H1 (cell line): ENCODE measurements at regions not wholly inside any gene's neighbourhood (a gene's known extent, or its start where the extent isn't known, plus 50 kb on each side); places are given as distances from the start of the nearest gene placed in this dataset.

ENCODE experiments used
- CTCF ChIA-PET: fragments of 300-600 bp; sonication (Branson Sonifier 250); formaldehyde crosslinking; loops from one replicate; lab custom pipeline; 2021; ENCODE audit not compliant: partially characterized antibody; lab: Charles Lee
- POLR2A ChIA-PET: fragments of 300-600 bp; sonication (Branson Sonifier 250); formaldehyde crosslinking; loops from one replicate; lab custom pipeline; 2021; ENCODE audit warnings: inconsistent platforms; ENCODE audit not compliant: partially characterized antibody; lab: Charles Lee
- DNase-seq, 2 experiments: peaks; one replicate each; pipeline versions ENCODE4 v3.0.0 to v3.0.0-alpha.2; 2010 to 2022; ENCODE audit warnings: low spot score in 2 of 2, low read depth in 1 of 2, mixed read lengths in 1 of 2
- FAIRE-seq: peaks from 2 replicates; lab custom pipeline; 2011; peaks lifted over from hg19 to GRCh38; lab: Jason Lieb, UNC
- H2AFZ ChIP-seq: 2 replicates; pipeline ENCODE4 v1.8.1; 2012; ENCODE audit warnings: low read length, inconsistent platforms
- H2AK5ac ChIP-seq: 2 replicates; pipeline ENCODE4 v1.6.1; 2013; ENCODE audit warnings: low read depth, low read length
- H2BK120ac ChIP-seq: replicated peaks from 2 replicates; pipeline ENCODE3; 2013; ENCODE audit warnings: low read depth, low read length, inconsistent platforms
- H2BK12ac ChIP-seq: 2 replicates; pipeline ENCODE4 v1.6.1; 2013; ENCODE audit warnings: low read depth, low read length
- H2BK15ac ChIP-seq: 2 replicates; pipeline ENCODE4 v1.6.1; 2013; ENCODE audit warnings: low read length
- H2BK20ac ChIP-seq: 2 replicates; pipeline ENCODE4 v1.6.1; 2013; ENCODE audit warnings: low read length
- H2BK5ac ChIP-seq: 2 replicates; pipeline ENCODE4 v1.6.1; 2013; ENCODE audit warnings: low read depth, low read length
- H3K14ac ChIP-seq: 2 replicates; pipeline ENCODE4 v1.6.1; 2013; ENCODE audit warnings: inconsistent platforms; ENCODE audit not compliant: insufficient read length
- H3K18ac ChIP-seq: 2 replicates; pipeline ENCODE4 v1.6.1; 2013; ENCODE audit warnings: low read length; ENCODE audit errors: extremely low read depth
- H3K23ac ChIP-seq: 2 replicates; pipeline ENCODE4 v1.6.1; 2013; ENCODE audit warnings: inconsistent platforms; ENCODE audit not compliant: insufficient read length
- H3K23me2 ChIP-seq: 2 replicates; pipeline ENCODE4 v1.6.1; 2013; ENCODE audit warnings: low read depth, low read length
- H3K27ac ChIP-seq: 2 replicates; pipeline ENCODE4 v1.6.1; 2011; ENCODE audit warnings: low read depth, low read length, inconsistent platforms
- H3K27me3 ChIP-seq, 4 experiments: replicated peaks in 1 of 4; 1 replicate in 1 of 4; 2 replicates in 3 of 4; pipeline versions ENCODE4 v1.6.1 to v1.8.1; 2011 to 2013; ENCODE audit warnings: low read length in 3 of 4, mild to moderate bottlenecking in 3 of 4, inconsistent platforms in 2 of 4, mixed read lengths in 2 of 4, moderate library complexity in 1 of 4; ENCODE audit not compliant: control insufficient read depth in 3 of 4, insufficient read depth in 3 of 4; ENCODE audit errors: extremely low read depth in 1 of 4
- H3K36me3 ChIP-seq, 4 experiments: 2 replicates each; pipeline versions ENCODE4 v1.6.1 to v1.8.1; 2011 to 2013; ENCODE audit warnings: mild to moderate bottlenecking in 4 of 4, low read length in 3 of 4, moderate library complexity in 2 of 4, control low read depth in 1 of 4, inconsistent platforms in 1 of 4; ENCODE audit not compliant: insufficient read depth in 4 of 4, control insufficient read depth in 2 of 4
- H3K4ac ChIP-seq: replicated peaks from 2 replicates; pipeline ENCODE3; 2013; ENCODE audit warnings: low read length, low read depth, mixed read lengths, inconsistent platforms; ENCODE audit not compliant: insufficient read length
- H3K4me1 ChIP-seq, 4 experiments: replicated peaks in 1 of 4; 1 replicate in 1 of 4; 2 replicates in 3 of 4; pipeline versions ENCODE4 v1.6.1 to v1.8.1; 2011 to 2013; ENCODE audit warnings: low read length in 3 of 4, inconsistent platforms in 2 of 4, mixed read lengths in 1 of 4; ENCODE audit not compliant: insufficient read depth in 4 of 4, control insufficient read depth in 3 of 4
- H3K4me2 ChIP-seq, 2 experiments: 2 replicates each; pipeline versions ENCODE4 v1.6.1 to v1.8.1; 2011 to 2013; ENCODE audit warnings: low read depth in 2 of 2, low read length in 2 of 2, control low read depth in 1 of 2, inconsistent platforms in 1 of 2, mild to moderate bottlenecking in 1 of 2; ENCODE audit not compliant: insufficient read depth in 1 of 2
- H3K4me3 ChIP-seq, 4 experiments: fragments of 200-600, 300-600 bp in 1 of 4; sonication (generic), shearing (Covaris generic), sonication (Bioruptor Twin) in 1 of 4; 2 replicates each; pipeline versions ENCODE4 v1.5.1 to v1.8.1; 2011 to 2016; ENCODE audit warnings: low read length in 4 of 4, low read depth in 3 of 4, control low read depth in 2 of 4, inconsistent platforms in 2 of 4, mild to moderate bottlenecking in 2 of 4, mixed read lengths in 1 of 4, moderate library complexity in 1 of 4; ENCODE audit not compliant: insufficient read depth in 2 of 4; ENCODE audit errors: extremely low read depth in 1 of 4
- H3K56ac ChIP-seq: replicated peaks from 2 replicates; pipeline ENCODE3; 2013; ENCODE audit warnings: low read depth, mild to moderate bottlenecking, mixed read lengths, low read length, inconsistent platforms; ENCODE audit not compliant: insufficient read length
- H3K79me1 ChIP-seq: 2 replicates; pipeline ENCODE4 v1.6.1; 2013; ENCODE audit warnings: low read depth, low read length, control low read depth
- H3K79me2 ChIP-seq, 2 experiments: 2 replicates each; pipeline versions ENCODE4 v1.6.1 to v1.8.1; 2012 to 2013; ENCODE audit warnings: low read length in 2 of 2, mild to moderate bottlenecking in 2 of 2, inconsistent platforms in 1 of 2; ENCODE audit not compliant: insufficient read depth in 2 of 2, control insufficient read depth in 1 of 2
- H3K9ac ChIP-seq, 4 experiments: replicated peaks in 1 of 4; 1 replicate in 1 of 4; 2 replicates in 3 of 4; pipeline versions ENCODE4 v1.6.1 to v1.8.1; 2011 to 2013; ENCODE audit warnings: low read depth in 3 of 4, low read length in 3 of 4, control low read depth in 2 of 4, mild to moderate bottlenecking in 2 of 4, moderate library complexity in 2 of 4, inconsistent platforms in 1 of 4; ENCODE audit errors: extremely low read depth in 1 of 4
- H3K9me3 ChIP-seq, 2 experiments: 2 replicates each; pipeline versions ENCODE4 v1.6.1 to v1.8.1; 2012 to 2013; ENCODE audit warnings: mild to moderate bottlenecking in 2 of 2, moderate library complexity in 2 of 2, control low read depth in 1 of 2, inconsistent platforms in 1 of 2, low read depth in 1 of 2, low read length in 1 of 2, mixed read lengths in 1 of 2; ENCODE audit not compliant: insufficient read depth in 2 of 2
- H4K20me1 ChIP-seq, 2 experiments: replicated peaks in 1 of 2; 2 replicates each; pipeline versions ENCODE3 to v1.8.1; 2011 to 2013; ENCODE audit warnings: inconsistent platforms in 2 of 2, low read length in 2 of 2, mild to moderate bottlenecking in 1 of 2; ENCODE audit not compliant: insufficient read depth in 2 of 2, control insufficient read depth in 1 of 2
- H4K5ac ChIP-seq: 2 replicates; pipeline ENCODE4 v1.6.1; 2013; ENCODE audit warnings: low read length, low read depth, mixed read lengths, inconsistent platforms; ENCODE audit not compliant: insufficient read length
- H4K8ac ChIP-seq: 2 replicates; pipeline ENCODE4 v1.8.0; 2013; ENCODE audit warnings: mild to moderate bottlenecking, moderate library complexity, low read length, inconsistent platforms; ENCODE audit not compliant: insufficient read depth; ENCODE audit errors: extremely low read depth
- H4K91ac ChIP-seq: replicated peaks from 2 replicates; pipeline ENCODE3; 2013; ENCODE audit warnings: low read length, mixed read lengths, inconsistent platforms; ENCODE audit not compliant: insufficient read length
- CEBPB ChIP-seq: IDR thresholded peaks from 2 replicates; pipeline ENCODE4 v1.6.1; 2012; ENCODE audit warnings: low read depth, low read length
- CREB1 ChIP-seq: IDR thresholded peaks from 2 replicates; pipeline ENCODE4 v1.6.1; 2012; ENCODE audit warnings: inconsistent platforms
- NRF1 ChIP-seq: IDR thresholded peaks from 2 replicates; pipeline ENCODE4 v1.6.1; 2011; ENCODE audit warnings: mild to moderate bottlenecking, low read depth, low read length, improper control_type of control experiment
- TAF1 ChIP-seq: IDR thresholded peaks from 2 replicates; pipeline ENCODE4 v1.6.1; 2011; ENCODE audit warnings: mild to moderate bottlenecking, low read depth, low read length
- WGBS, 2 experiments: shearing (Covaris generic) in 1 of 2; methylation state at CpG; one replicate each; pipeline versions ENCODE4 v1.1.6 to v1.1.7; 2013 to 2015; ENCODE audit warnings: low lambda C conversion rate in 2 of 2, mixed read lengths in 2 of 2, inconsistent platforms in 1 of 2, low coverage in 1 of 2, missing lambda C conversion rate in 1 of 2; ENCODE audit not compliant: insufficient replicate concordance in 2 of 2, insufficient coverage in 1 of 2, insufficient read length in 1 of 2; ENCODE audit errors: extremely low coverage in 1 of 2, missing lambda C conversion rate in 1 of 2; 5-methylcytosine and 5-hydroxymethylcytosine counted together

DNA sequence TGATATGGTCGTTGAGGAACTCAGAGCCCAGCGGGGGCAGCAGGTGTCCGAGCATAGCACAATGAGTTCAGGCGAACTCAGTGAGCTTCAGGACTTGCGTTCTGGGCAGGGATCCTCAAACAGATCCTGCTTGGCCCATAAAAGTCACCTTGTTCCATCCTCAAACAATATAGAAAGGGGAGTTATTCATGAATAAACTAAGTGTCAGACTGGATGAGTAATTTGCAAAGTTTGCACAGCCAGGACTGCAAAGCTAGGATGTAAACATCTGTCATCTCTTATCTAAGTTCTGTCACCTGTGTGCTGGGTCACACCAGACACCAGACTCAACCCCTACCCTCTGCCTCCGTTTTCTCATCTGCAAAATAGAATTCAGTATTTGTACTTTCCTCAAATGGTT, 58.0 kb upstream of the PFKP start:
- POLR2A ChIA-PET, result no interaction called here
- TF ChIP-seq NRF1, result no peak
- no peak for TF ChIP-seq CREB1
- TF ChIP-seq TAF1, result no peak
- TF ChIP-seq CEBPB, result no peak

More for the DNA sequence above, 58.0 kb upstream of the PFKP start:
- no peak overlapping the region for H3K27ac ChIP-seq
- DNase-seq (no peak), FAIRE-seq (no peak)
- no peak overlapping the region for H3K4ac ChIP-seq
- H2AFZ ChIP-seq, result no peak overlapping the region
- no peak overlapping the region for H3K14ac ChIP-seq
- H2BK15ac ChIP-seq, result no peak overlapping the region
- no peak overlapping the region for H3K4me2 ChIP-seq
- 75% methylated on average over 6 of the region's 6 CpGs; no CpG with 5 or more reads in 1 of the 2 experiments for WGBS, 2 experiments
- peak overlapping the region; percentile 32 for H3K23ac ChIP-seq
- no peaks in the 10 kb centered on the region for H4K20me1 ChIP-seq
- H4K8ac ChIP-seq, result no peak overlapping the region; the same call in 1 of the 2 replicates
- H2BK5ac ChIP-seq, result no peak overlapping the region
- no peak overlapping the region for H2BK120ac ChIP-seq
- H3K9me3 ChIP-seq, result no peaks in the 10 kb centered on the region
- 0 out of 7 replicates have a peak, but pooled peaks cover 0 to 2% (median 0%) of the 10 kb centered on the region in 4 experiments for H3K4me1 ChIP-seq
- no peak overlapping the region for H2AK5ac ChIP-seq
- H3K36me3 ChIP-seq, result no peaks in the 10 kb centered on the region
- no peaks in the 10 kb centered on the region; a peak in 3 of 7 replicates for H3K27me3 ChIP-seq
- no peak overlapping the region for H4K91ac ChIP-seq
- H3K9ac ChIP-seq, result no peak overlapping the region
- no peaks in the 10 kb centered on the region for H3K79me2 ChIP-seq
- no peak overlapping the region for H3K18ac ChIP-seq
- no peak overlapping the region for H2BK20ac ChIP-seq
- H3K79me1 ChIP-seq, result no peaks in the 10 kb centered on the region
- H3K56ac ChIP-seq, result no peak overlapping the region
- no peaks in the 10 kb centered on the region for H3K23me2 ChIP-seq
- CTCF ChIA-PET, result interaction anchor here (0.6 to 2.3 kb wide), 5 partner anchors 9 to 640 kb away, joined by 3 to 10 read pairs (median 4); no protein-coding TSS in a partner anchor
- no peak overlapping the region for H3K4me3 ChIP-seq
- no peak overlapping the region for H4K5ac ChIP-seq
- no peak overlapping the region for H2BK12ac ChIP-seq
